Esophagus squamous epithelium (tissue), 4 donors: ENCODE measurements at regions not wholly inside any gene's neighbourhood (a gene's known extent, or its start where the extent isn't known, plus 50 kb on each side); places are given as distances from the start of the nearest gene placed in this dataset.

Source experiments
- CTCF ChIP-seq, 6 experiments: fragments of 450-650 bp in 4 of 6; fragments of 200-600 bp in 2 of 6; sonication (generic) in 2 of 6; IDR thresholded peaks; one replicate each; pipeline ENCODE4 v1.5.1; 2016 to 2019; ENCODE audit warnings: antibody characterized with exemption in 6 of 6, mild to moderate bottlenecking in 4 of 6, moderate library complexity in 4 of 6
- POLR2A ChIP-seq, 4 donors: fragments of 450-650 bp; IDR thresholded peaks; one replicate each; pipeline ENCODE4 v1.6.1; 2017; ENCODE audit warnings: antibody characterized with exemption in 4 of 4, mild to moderate bottlenecking in 4 of 4, moderate library complexity in 3 of 4

GRCh38 chr6:119683671-119684070 lies 334.1 kb upstream of the MAN1A1 start:
- no peak for TF ChIP-seq CTCF (IDR thresholded peaks at IDR 0.05)
- no peak for TF ChIP-seq POLR2A (IDR thresholded peaks at IDR 0.05)
